Pancreas (tissue), 10 donors: ENCODE measurements at regions not wholly inside any gene's neighbourhood (a gene's known extent, or its start where the extent isn't known, plus 50 kb on each side); places are given as distances from the start of the nearest gene placed in this dataset.
A peak's percentile ranks its signal among the peaks of the same experiment; 100 is the strongest.

ENCODE experiments used
- ATAC-seq, 4 donors: fragments of 200-7000 bp; cut with Tn5 transposase; one replicate each; pipeline versions ENCODE4 v1.8.0 to v1.9.1; 2020; ENCODE audit warnings: mild to moderate bottlenecking in 4 of 4, moderate library complexity in 4 of 4
- DNase-seq, 6 donors: peaks; one replicate each; pipeline ENCODE4 v3.0.0-alpha.2; 2020
- FAIRE-seq: peaks from 2 replicates; lab custom pipeline; 2012; peaks lifted over from hg19 to GRCh38; lab: Jason Lieb, UNC
- H3K27ac ChIP-seq, 4 donors: fragments of 200-600 bp; sonication (generic); 1 replicate in 3 of 4; 2 replicates in 1 of 4; pipeline versions ENCODE4 v1.5.0 to v1.8.0; 2020
- H3K27me3 ChIP-seq, 4 donors: fragments of 200-600 bp; one replicate each; pipeline ENCODE4 v1.8.0; 2021
- H3K36me3 ChIP-seq, 3 donors: fragments of 200-600 bp; sonication (generic) in 1 of 3; one replicate each; pipeline versions ENCODE4 v1.5.0 to v1.8.0; 2020 to 2021
- H3K4me1 ChIP-seq, 3 donors: fragments of 200-600 bp; one replicate each; pipeline ENCODE4 v1.8.0; 2021
- H3K4me3 ChIP-seq, 4 donors: fragments of 200-600 bp; sonication (generic) in 2 of 4; one replicate each; pipeline versions ENCODE4 v1.5.0 to v1.8.0; 2020 to 2021
- H3K9me3 ChIP-seq, 4 donors: fragments of 200-600 bp; one replicate each; pipeline ENCODE4 v1.8.0; 2021
- CTCF ChIP-seq, 4 donors: fragments of 200-600 bp; sonication (generic) in 3 of 4; IDR thresholded peaks; one replicate each; pipeline versions ENCODE4 v1.5.0 to v1.8.0; 2021; ENCODE audit warnings: antibody characterized with exemption in 4 of 4
- WGBS, 2 donors: extraction: QIAGEN DNeasy Blood & Tissue Kit; methylation state at CpG; one replicate each; pipeline ENCODE4 v1.1.7; 2013; 5-methylcytosine and 5-hydroxymethylcytosine counted together
- intact Hi-C, 3 donors: fragments of 100-400 bp; cut with DNase I; formaldehyde crosslinking; loops; one replicate each; pipeline versions ENCODE4 v1.11.1 to v1.14.2; 2022
- donor health status: healthy with polysubstance abuse.
- donor health status: DM: no; HTN: no; CAD: no; lungs with moderate emphysema.
- donor health status: DM: no; HTN: no; CAD: no.
- donor health status: control.
- donor health status: control.
- donor health status: Bipolar disorder and iron deficiency.
- donor health status: DM: yes; HTN: yes; CAD: no.
- donor health status: DM: no; HTN: no; CAD: no.
- donor health status: DM: no; HTN: no; CAD: no.
- donor health status: DM: yes; HTN: yes; CAD: no.

GRCh38 chr4:159541143-159541542 lies 438.3 kb downstream of the RAPGEF2 start:
- Histone ChIP-seq H3K27me3 (no peaks in the 10 kb centered on the region), H3K4me1 (peaks cover 2 to 19% (median 18%) of the 10 kb centered on the region in 3 donors), H3K4me3 (no peak overlapping the region), H3K27ac (no peak overlapping the region), H3K9me3 (no peaks in the 10 kb centered on the region), H3K36me3 (no peaks in the 10 kb centered on the region)
- WGBS, 2 donors: 37 to 39% methylated on average over 2 of the region's 2 CpGs
- ATAC-seq (peak in 3 of 4 donors; percentile 48 to 67 (median 53)), DNase-seq (no peak), FAIRE-seq (no peak)
- TF ChIP-seq CTCF (IDR thresholded peaks at IDR 0.05): no peak
- intact Hi-C loops: no loop called here

GRCh38 chr4:159542296-159542695 lies 439.4 kb downstream of the RAPGEF2 start:
- intact Hi-C loops: no loop called here
- FAIRE-seq (no peak), ATAC-seq (no peak), DNase-seq (no peak)
- WGBS, 2 donors: 0 to 4% methylated on average over 1 of the region's 1 CpG
- Histone ChIP-seq H3K4me1 (peaks cover 2 to 19% (median 18%) of the 10 kb centered on the region in 3 donors), H3K27me3 (no peaks in the 10 kb centered on the region), H3K27ac (no peak overlapping the region), H3K4me3 (no peak overlapping the region), H3K9me3 (no peaks in the 10 kb centered on the region), H3K36me3 (no peaks in the 10 kb centered on the region)
- TF ChIP-seq CTCF (IDR thresholded peaks at IDR 0.05): no peak

- 84 to 88% methylated on average over 5 of the region's 5 CpGs for WGBS, 2 donors
- Histone ChIP-seq H3K27me3 (no peaks in the 10 kb centered on the region), H3K4me1 (peaks cover 2 to 19% (median 18%) of the 10 kb centered on the region in 3 donors), H3K4me3 (no peak overlapping the region), H3K9me3 (no peaks in the 10 kb centered on the region), H3K27ac (no peak overlapping the region), H3K36me3 (no peaks in the 10 kb centered on the region)
- TF ChIP-seq CTCF (IDR thresholded peaks at IDR 0.05): no peak
- FAIRE-seq: no peak
- intact Hi-C loops: no loop called here
- no peak for ATAC-seq
- no peak for DNase-seq
These were observed 441.0 kb downstream of the RAPGEF2 start for GRCh38 chr4:159543831-159544230.

- intact Hi-C loops: no loop called here
- H3K9me3 ChIP-seq: no peaks in the 10 kb centered on the region
- no peak overlapping the region for H3K4me3 ChIP-seq
- 94 to 95% methylated on average over 2 of the region's 2 CpGs for WGBS, 2 donors
- no peak overlapping the region for H3K27ac ChIP-seq
- no peak for TF ChIP-seq CTCF (IDR thresholded peaks at IDR 0.05)
- no peaks in the 10 kb centered on the region for H3K27me3 ChIP-seq
- H3K36me3 ChIP-seq: no peaks in the 10 kb centered on the region
- no peak for FAIRE-seq
- H3K4me1 ChIP-seq: peaks cover 0 to 15% (median 8%) of the 10 kb centered on the region in 3 donors
- no peak for DNase-seq
- no peak for ATAC-seq
These were observed 442.7 kb downstream of the RAPGEF2 start for GRCh38 chr4:159545556-159545955.

- no peaks in the 10 kb centered on the region for H3K27me3 ChIP-seq
- H3K9me3 ChIP-seq: no peaks in the 10 kb centered on the region
- WGBS, 2 donors: 92 to 100% methylated on average over 1 of the region's 1 CpG
- peaks cover 0 to 14% (median 0%) of the 10 kb centered on the region in 3 donors for H3K4me1 ChIP-seq
- no peak for TF ChIP-seq CTCF (IDR thresholded peaks at IDR 0.05)
- intact Hi-C loops: no loop called here
- DNase-seq (no peak), ATAC-seq (no peak), FAIRE-seq (no peak)
- no peak overlapping the region for H3K4me3 ChIP-seq
- H3K27ac ChIP-seq: no peak overlapping the region
- no peaks in the 10 kb centered on the region for H3K36me3 ChIP-seq
These were observed 444.9 kb downstream of the RAPGEF2 start for GRCh38 chr4:159547645-159548308.
